Endodermal cell (in vitro differentiated cells): ENCODE measurements at regions not wholly inside any gene's neighbourhood (a gene's known extent, or its start where the extent isn't known, plus 50 kb on each side); places are given as distances from the start of the nearest gene placed in this dataset.

Experiments
- DNase-seq: peaks from one replicate; pipeline ENCODE4 v3.0.0-alpha.2; 2017
- H3K27ac ChIP-seq: 2 replicates; pipeline ENCODE4 v1.5.1; 2013; ENCODE audit warnings: mild to moderate bottlenecking, low read depth, low read length, moderate library complexity
- H3K27me3 ChIP-seq: 2 replicates; pipeline ENCODE4 v1.6.1; 2013; ENCODE audit warnings: mild to moderate bottlenecking, low read length, moderate library complexity; ENCODE audit not compliant: insufficient read depth, control insufficient read depth, poor library complexity, severe bottlenecking
- H3K36me3 ChIP-seq: 2 replicates; pipeline ENCODE4 v1.7.0; 2013; ENCODE audit warnings: mild to moderate bottlenecking, low read length, moderate library complexity; ENCODE audit not compliant: control insufficient read depth, insufficient read depth
- H3K4me1 ChIP-seq: one replicate; pipeline ENCODE4 v1.7.0; 2013; ENCODE audit warnings: low read length; ENCODE audit not compliant: control insufficient read depth, insufficient read depth
- H3K4me3 ChIP-seq: 2 replicates; pipeline ENCODE4 v1.5.1; 2013; ENCODE audit warnings: mild to moderate bottlenecking, low read length, moderate library complexity
- H3K9ac ChIP-seq: 2 replicates; pipeline ENCODE4 v1.6.1; 2013; ENCODE audit warnings: mild to moderate bottlenecking, low read length, moderate library complexity; ENCODE audit not compliant: poor library complexity, severe bottlenecking; ENCODE audit errors: extremely low read depth
- H3K9me3 ChIP-seq: 2 replicates; pipeline ENCODE4 v1.6.1; 2013; ENCODE audit warnings: mild to moderate bottlenecking, low read length, moderate library complexity; ENCODE audit not compliant: control insufficient read depth
- H3K27ac Mint-ChIP-seq: 2 replicates; pipeline ENCODE4 v1.8.0; 2020; ENCODE audit warnings: mixed read lengths
- H3K27me3 Mint-ChIP-seq: 2 replicates; pipeline ENCODE4 v1.8.0; 2021; ENCODE audit warnings: mild to moderate bottlenecking, mixed read lengths; ENCODE audit not compliant: insufficient read depth
- H3K36me3 Mint-ChIP-seq: 2 replicates; pipeline ENCODE4 v1.8.0; 2020; ENCODE audit warnings: low read depth, mixed read lengths
- H3K4me1 Mint-ChIP-seq: 2 replicates; pipeline ENCODE4 v1.8.0; 2020; ENCODE audit warnings: mixed read lengths
- H3K4me3 Mint-ChIP-seq: 2 replicates; pipeline ENCODE4 v1.8.0; 2020; ENCODE audit warnings: mild to moderate bottlenecking, moderate library complexity, mixed read lengths
- H3K9me3 Mint-ChIP-seq: 2 replicates; pipeline ENCODE4 v1.8.0; 2020; ENCODE audit warnings: mild to moderate bottlenecking, mixed read lengths
- CTCF ChIP-seq: fragments of 200-600 bp; sonication (generic); conservative IDR thresholded peaks from 2 replicates; pipeline ENCODE4 v1.5.0; 2021; ENCODE audit warnings: antibody characterized with exemption, mild to moderate bottlenecking
- WGBS, 2 experiments: methylation state at CpG; one replicate each; pipeline versions ENCODE4 v1.1.5 to v1.1.7; 2013; ENCODE audit warnings: missing lambda C conversion rate in 2 of 2, mixed read lengths in 1 of 2; ENCODE audit not compliant: insufficient coverage in 1 of 2, insufficient read length in 1 of 2; 5-methylcytosine and 5-hydroxymethylcytosine counted together

- Mint-ChIP-seq H3K4me1 (peaks cover 16% of the 10 kb centered on the region), H3K4me3 (no peak overlapping the region), H3K27ac (no peak overlapping the region), H3K27me3 (peaks cover 70% of the 10 kb centered on the region), H3K9me3 (no peaks in the 10 kb centered on the region), H3K36me3 (no peaks in the 10 kb centered on the region)
- no peak for TF ChIP-seq CTCF
- H3K9ac ChIP-seq, result no peak overlapping the region
- no peaks in the 10 kb centered on the region for H3K4me1 ChIP-seq
- no peak overlapping the region for H3K4me3 ChIP-seq
- no peak overlapping the region for H3K27ac ChIP-seq
- no peaks in the 10 kb centered on the region for H3K9me3 ChIP-seq
- H3K36me3 ChIP-seq, result no peaks in the 10 kb centered on the region
- no peak for DNase-seq
- H3K27me3 ChIP-seq, result peaks cover 44% of the 10 kb centered on the region
- 97 to 98% methylated on average over 3 of the region's 3 CpGs for WGBS, 2 experiments
Measured at GRCh38 chr7:67791918-67792317, 795.3 kb downstream of the TYW1 start.

GRCh38 chr7:67794544-67794943 is 797.9 kb downstream of the TYW1 start:
- no peak for DNase-seq
- peaks cover 7% of the 10 kb centered on the region for H3K9me3 Mint-ChIP-seq
- Histone ChIP-seq H3K27me3 (peaks cover 44% of the 10 kb centered on the region), H3K27ac (no peak overlapping the region), H3K9me3 (peaks cover 11% of the 10 kb centered on the region), H3K36me3 (no peaks in the 10 kb centered on the region), H3K9ac (no peak overlapping the region), H3K4me1 (no peaks in the 10 kb centered on the region), H3K4me3 (no peak overlapping the region)
- no peak overlapping the region for H3K27ac Mint-ChIP-seq
- 92% methylated on average over 2 of the region's 2 CpGs; no CpG with 5 or more reads in 1 of the 2 experiments for WGBS, 2 experiments
- H3K4me1 Mint-ChIP-seq, result peaks cover 7% of the 10 kb centered on the region
- H3K27me3 Mint-ChIP-seq, result peaks cover 60% of the 10 kb centered on the region
- TF ChIP-seq CTCF, result no peak
- no peak overlapping the region for H3K4me3 Mint-ChIP-seq
- H3K36me3 Mint-ChIP-seq, result no peaks in the 10 kb centered on the region

- no peaks in the 10 kb centered on the region for H3K36me3 ChIP-seq
- H3K4me3 ChIP-seq, result no peak overlapping the region
- 83 to 92% methylated on average over 6 to 8 of the region's 8 CpGs for WGBS, 2 experiments
- DNase-seq, result no peak
- H3K4me3 Mint-ChIP-seq, result no peak overlapping the region
- no peaks in the 10 kb centered on the region for H3K36me3 Mint-ChIP-seq
- H3K27me3 Mint-ChIP-seq, result peaks cover 18% of the 10 kb centered on the region
- H3K4me1 ChIP-seq, result no peaks in the 10 kb centered on the region
- H3K9ac ChIP-seq, result no peak overlapping the region
- TF ChIP-seq CTCF, result no peak
- H3K9me3 ChIP-seq, result peaks cover 6% of the 10 kb centered on the region
- H3K27me3 ChIP-seq, result no peaks in the 10 kb centered on the region
- H3K27ac Mint-ChIP-seq, result no peak overlapping the region
- H3K9me3 Mint-ChIP-seq, result peaks cover 6% of the 10 kb centered on the region
- H3K4me1 Mint-ChIP-seq, result peaks cover 12% of the 10 kb centered on the region
- H3K27ac ChIP-seq, result no peak overlapping the region
Measured at GRCh38 chr7:67803789-67804188, 807.2 kb downstream of the TYW1 start.
